ENCODE measurements at regions not wholly inside any gene's neighbourhood (a gene's known extent, or its start where the extent isn't known, plus 50 kb on each side); places are given as distances from the start of the nearest gene placed in this dataset.

GRCh38 chr11:129265125-129265788 lies 73.1 kb upstream of the ARHGAP32 start:
- no peak overlapping the region for H3K27ac ChIP-seq (ENCODE audit: low read length)
- no peaks in the 10 kb centered on the region for H3K27me3 ChIP-seq (ENCODE audit: control insufficient read depth, insufficient read depth, low read length)
- TF ChIP-seq POLR2AphosphoS5 (IDR thresholded peaks at IDR 0.05; ENCODE audit: low read depth, low read length) (no peak), REST (IDR thresholded peaks at IDR 0.05; ENCODE audit: insufficient read depth in 1 of 2, low read depth in 2 of 2, low read length in 1 of 2) (no peak), TCF7L2 (IDR thresholded peaks at IDR 0.05; ENCODE audit: low read depth, low read length) (no peak), SIN3A (IDR thresholded peaks at IDR 0.05; ENCODE audit: borderline replicate concordance, insufficient read depth, low read depth, low read length) (no peak), CTCF (IDR thresholded peaks at IDR 0.05) (no peak)
- DNase-seq (ENCODE audit: low read depth, low spot score): no peak
- ChIA-PET CTCF (no interaction called here), POLR2A (no interaction called here)
- intact Hi-C loops (cut with micrococcal nuclease; ENCODE audit: unreplicated experiment) (no loop called here), in situ Hi-C loops (cut with HindIII; ENCODE audit: low pct_unique_long_range_greater_than_20kb, low sequenced_read_pairs) (no loop called here)
- no peak overlapping the region for H3K4me3 ChIP-seq (ENCODE audit: low read depth in 2 of 2, low read length in 2 of 2)
- BruUV-seq (replicated peaks): no TSS peak
- no peaks in the 10 kb centered on the region for H3K9me3 ChIP-seq (ENCODE audit: control insufficient read depth, insufficient read depth, low read depth, low read length)
- ATAC-seq: no peak
- peaks cover 16% of the 10 kb centered on the region; the same call in 1 of the 2 replicates for H3K4me1 ChIP-seq (ENCODE audit: control insufficient read depth, insufficient read depth, low read length)
- no peaks in the 10 kb centered on the region for H3K36me3 ChIP-seq (ENCODE audit: control insufficient read depth, insufficient read depth, low read length)

- peaks cover 22% of the 10 kb centered on the region for H3K4me1 ChIP-seq (ENCODE audit: control insufficient read depth, insufficient read depth, low read length)
- no peaks in the 10 kb centered on the region for H3K9me3 ChIP-seq (ENCODE audit: control insufficient read depth, insufficient read depth, low read depth, low read length)
- intact Hi-C loops (cut with micrococcal nuclease; ENCODE audit: unreplicated experiment): no loop called here
- ChIA-PET POLR2A (no interaction called here), CTCF (no interaction called here)
- no peak overlapping the region for H3K4me3 ChIP-seq (ENCODE audit: low read depth in 2 of 2, low read length in 2 of 2)
- BruUV-seq (replicated peaks): no TSS peak
- DNase-seq (ENCODE audit: low read depth, low spot score) (no peak), ATAC-seq (no peak)
- TF ChIP-seq CTCF (IDR thresholded peaks at IDR 0.05) (no peak), POLR2AphosphoS5 (IDR thresholded peaks at IDR 0.05; ENCODE audit: low read depth, low read length) (no peak), SIN3A (IDR thresholded peaks at IDR 0.05; ENCODE audit: borderline replicate concordance, insufficient read depth, low read depth, low read length) (no peak), REST (IDR thresholded peaks at IDR 0.05; ENCODE audit: insufficient read depth in 1 of 2, low read depth in 2 of 2, low read length in 1 of 2) (no peak), TCF7L2 (IDR thresholded peaks at IDR 0.05; ENCODE audit: low read depth, low read length) (no peak)
- H3K36me3 ChIP-seq (ENCODE audit: control insufficient read depth, insufficient read depth, low read length): no peaks in the 10 kb centered on the region
- in situ Hi-C loops (cut with HindIII; ENCODE audit: low pct_unique_long_range_greater_than_20kb, low sequenced_read_pairs): no loop called here
- H3K27ac ChIP-seq (ENCODE audit: low read length): no peak overlapping the region
- no peaks in the 10 kb centered on the region for H3K27me3 ChIP-seq (ENCODE audit: control insufficient read depth, insufficient read depth, low read length)
Measured at GRCh38 chr11:129264114-129264513, 72.0 kb upstream of the ARHGAP32 start.
